Neural crest cell (in vitro differentiated cells): ENCODE measurements at regions not wholly inside any gene's neighbourhood (a gene's known extent, or its start where the extent isn't known, plus 50 kb on each side); places are given as distances from the start of the nearest gene placed in this dataset.

Experiments used
- DNase-seq: peaks from one replicate; pipeline ENCODE4 v3.0.0; 2021; ENCODE audit warnings: low read depth, mixed read lengths, low spot score
- H3K27ac Mint-ChIP-seq: one replicate; pipeline ENCODE4 v1.8.0; 2021; ENCODE audit warnings: mild to moderate bottlenecking, mixed read lengths; ENCODE audit not compliant: unreplicated experiment
- H3K27me3 Mint-ChIP-seq: 2 replicates; pipeline ENCODE4 v1.8.0; 2021; ENCODE audit warnings: low read depth, mild to moderate bottlenecking, mixed read lengths
- H3K36me3 Mint-ChIP-seq: 2 replicates; pipeline ENCODE4 v1.8.0; 2021; ENCODE audit warnings: low read depth, mild to moderate bottlenecking, mixed read lengths
- H3K4me1 Mint-ChIP-seq: 2 replicates; pipeline ENCODE4 v1.8.0; 2021; ENCODE audit warnings: mixed read lengths
- H3K4me3 Mint-ChIP-seq: one replicate; pipeline ENCODE4 v1.8.0; 2021; ENCODE audit warnings: mild to moderate bottlenecking, mixed read lengths
- H3K9me3 Mint-ChIP-seq: 2 replicates; pipeline ENCODE4 v1.8.0; 2021; ENCODE audit warnings: mixed read lengths
- CTCF ChIP-seq: fragments of 200-600 bp; sonication (generic); conservative IDR thresholded peaks from 2 replicates; pipeline ENCODE4 v1.5.0; 2021; ENCODE audit warnings: antibody characterized with exemption, mild to moderate bottlenecking

GRCh38 chr5:110063640-110064602 lies 374.2 kb downstream of the MAN2A1 start:
- no peak overlapping the region for H3K27ac Mint-ChIP-seq
- no peaks in the 10 kb centered on the region for H3K4me1 Mint-ChIP-seq
- H3K9me3 Mint-ChIP-seq: peaks cover 2% of the 10 kb centered on the region
- DNase-seq: no peak
- H3K27me3 Mint-ChIP-seq: no peaks in the 10 kb centered on the region
- H3K36me3 Mint-ChIP-seq: no peaks in the 10 kb centered on the region
- H3K4me3 Mint-ChIP-seq: no peak overlapping the region
- no peak for TF ChIP-seq CTCF

GRCh38 chr5:110064603-110065268 lies 375.0 kb downstream of the MAN2A1 start:
- peaks cover 9% of the 10 kb centered on the region for H3K9me3 Mint-ChIP-seq
- no peaks in the 10 kb centered on the region for H3K27me3 Mint-ChIP-seq
- DNase-seq: no peak
- H3K27ac Mint-ChIP-seq: no peak overlapping the region
- TF ChIP-seq CTCF: no peak
- H3K4me1 Mint-ChIP-seq: no peaks in the 10 kb centered on the region
- H3K4me3 Mint-ChIP-seq: no peak overlapping the region
- no peaks in the 10 kb centered on the region for H3K36me3 Mint-ChIP-seq

- Mint-ChIP-seq H3K4me1 (no peaks in the 10 kb centered on the region), H3K27me3 (no peaks in the 10 kb centered on the region), H3K27ac (no peak overlapping the region), H3K4me3 (no peak overlapping the region), H3K9me3 (peaks cover 25% of the 10 kb centered on the region), H3K36me3 (peaks cover 5% of the 10 kb centered on the region)
- DNase-seq: no peak
- TF ChIP-seq CTCF: no peak
These were observed 381.1 kb downstream of the MAN2A1 start for GRCh38 chr5:110070836-110071235.

GRCh38 chr5:110072651-110073050 lies 382.9 kb downstream of the MAN2A1 start:
- peaks cover 28% of the 10 kb centered on the region for H3K9me3 Mint-ChIP-seq

GRCh38 chr5:110073534-110073933 lies 383.8 kb downstream of the MAN2A1 start:
- TF ChIP-seq CTCF: no peak
- Mint-ChIP-seq H3K27me3 (no peaks in the 10 kb centered on the region), H3K27ac (no peak overlapping the region), H3K9me3 (peaks cover 28% of the 10 kb centered on the region), H3K4me1 (no peaks in the 10 kb centered on the region), H3K36me3 (peaks cover 5% of the 10 kb centered on the region), H3K4me3 (no peak overlapping the region)
- no peak for DNase-seq

More at GRCh38 chr5:110072651-110073050, 382.9 kb downstream of the MAN2A1 start:
- Mint-ChIP-seq H3K27ac (no peak overlapping the region), H3K36me3 (peaks cover 5% of the 10 kb centered on the region), H3K4me3 (no peak overlapping the region), H3K4me1 (no peaks in the 10 kb centered on the region), H3K27me3 (no peaks in the 10 kb centered on the region)
- TF ChIP-seq CTCF: no peak
- DNase-seq: no peak
